ENCODE measurements at regions not wholly inside any gene's neighbourhood (a gene's known extent, or its start where the extent isn't known, plus 50 kb on each side); places are given as distances from the start of the nearest gene placed in this dataset.

- H3K4me3 ChIP-seq (ENCODE audit: low read depth in 1 of 2, low read length in 2 of 2): no peak overlapping the region
- no peaks in the 10 kb centered on the region for H3K36me3 ChIP-seq (ENCODE audit: control insufficient read depth in 2 of 2, insufficient read depth in 2 of 2, low read length in 1 of 2)
- no peaks in the 10 kb centered on the region for H3K9me3 ChIP-seq (ENCODE audit: control insufficient read depth in 2 of 2, insufficient read depth in 1 of 2, low read depth in 1 of 2, low read length in 1 of 2)
- peaks cover 2 to 4% of the 10 kb centered on the region in 2 donors for H3K4me1 ChIP-seq (ENCODE audit: control insufficient read depth in 2 of 2, insufficient read depth in 2 of 2, low read length in 1 of 2)
- WGBS, 2 donors: 89 to 90% methylated on average over 29 of the region's 29 CpGs
- no peaks in the 10 kb centered on the region for H3K27me3 ChIP-seq (ENCODE audit: control insufficient read depth in 1 of 2, insufficient read depth in 2 of 2, low read length in 2 of 2)
- H3K27ac ChIP-seq (ENCODE audit: low read depth in 2 of 2, low read length in 1 of 2): no peak overlapping the region
These were observed 132.4 kb downstream of the DLL1 start for GRCh38 chr6:170158296-170159021.

- H3K4me3 ChIP-seq (ENCODE audit: low read depth in 1 of 2, low read length in 2 of 2): no peak overlapping the region
- no peaks in the 10 kb centered on the region for H3K36me3 ChIP-seq (ENCODE audit: control insufficient read depth in 2 of 2, insufficient read depth in 2 of 2, low read length in 1 of 2)
- no peaks in the 10 kb centered on the region for H3K27me3 ChIP-seq (ENCODE audit: control insufficient read depth in 1 of 2, insufficient read depth in 2 of 2, low read length in 2 of 2)
- H3K4me1 ChIP-seq (ENCODE audit: control insufficient read depth in 2 of 2, insufficient read depth in 2 of 2, low read length in 1 of 2): peaks cover 4% of the 10 kb centered on the region in 2 donors
- H3K9me3 ChIP-seq (ENCODE audit: control insufficient read depth in 2 of 2, insufficient read depth in 1 of 2, low read depth in 1 of 2, low read length in 1 of 2): no peaks in the 10 kb centered on the region
- no peak overlapping the region for H3K27ac ChIP-seq (ENCODE audit: low read depth in 2 of 2, low read length in 1 of 2)
- 84 to 93% methylated on average over 28 of the region's 28 CpGs for WGBS, 2 donors
These were observed 133.2 kb downstream of the DLL1 start for GRCh38 chr6:170157567-170158218.

GRCh38 chr6:170156448-170157375, 134.2 kb downstream of the DLL1 start:
- Histone ChIP-seq H3K27ac (ENCODE audit: low read depth in 2 of 2, low read length in 1 of 2) (no peak overlapping the region), H3K27me3 (ENCODE audit: control insufficient read depth in 1 of 2, insufficient read depth in 2 of 2, low read length in 2 of 2) (no peaks in the 10 kb centered on the region), H3K4me3 (ENCODE audit: low read depth in 1 of 2, low read length in 2 of 2) (no peak overlapping the region), H3K9me3 (ENCODE audit: control insufficient read depth in 2 of 2, insufficient read depth in 1 of 2, low read depth in 1 of 2, low read length in 1 of 2) (no peaks in the 10 kb centered on the region), H3K4me1 (ENCODE audit: control insufficient read depth in 2 of 2, insufficient read depth in 2 of 2, low read length in 1 of 2) (peaks cover 4 to 9% of the 10 kb centered on the region in 2 donors), H3K36me3 (ENCODE audit: control insufficient read depth in 2 of 2, insufficient read depth in 2 of 2, low read length in 1 of 2) (no peaks in the 10 kb centered on the region)
- 84 to 86% methylated on average over 32 to 34 of the region's 34 CpGs for WGBS, 2 donors

- peaks cover 4 to 9% of the 10 kb centered on the region in 2 donors for H3K4me1 ChIP-seq (ENCODE audit: control insufficient read depth in 2 of 2, insufficient read depth in 2 of 2, low read length in 1 of 2)
- no peaks in the 10 kb centered on the region for H3K9me3 ChIP-seq (ENCODE audit: control insufficient read depth in 2 of 2, insufficient read depth in 1 of 2, low read depth in 1 of 2, low read length in 1 of 2)
- H3K4me3 ChIP-seq (ENCODE audit: low read depth in 1 of 2, low read length in 2 of 2): no peak overlapping the region
- H3K36me3 ChIP-seq (ENCODE audit: control insufficient read depth in 2 of 2, insufficient read depth in 2 of 2, low read length in 1 of 2): no peaks in the 10 kb centered on the region
- WGBS, 2 donors: 92 to 96% methylated on average over 25 of the region's 25 CpGs
- H3K27me3 ChIP-seq (ENCODE audit: control insufficient read depth in 1 of 2, insufficient read depth in 2 of 2, low read length in 2 of 2): no peaks in the 10 kb centered on the region
- H3K27ac ChIP-seq (ENCODE audit: low read depth in 2 of 2, low read length in 1 of 2): no peak overlapping the region
These were observed 135.2 kb downstream of the DLL1 start for GRCh38 chr6:170155464-170156196.

- H3K27ac ChIP-seq (ENCODE audit: low read depth in 2 of 2, low read length in 1 of 2): no peak overlapping the region
- H3K36me3 ChIP-seq (ENCODE audit: control insufficient read depth in 2 of 2, insufficient read depth in 2 of 2, low read length in 1 of 2): no peaks in the 10 kb centered on the region
- peaks cover 4 to 9% of the 10 kb centered on the region in 2 donors for H3K4me1 ChIP-seq (ENCODE audit: control insufficient read depth in 2 of 2, insufficient read depth in 2 of 2, low read length in 1 of 2)
- H3K9me3 ChIP-seq (ENCODE audit: control insufficient read depth in 2 of 2, insufficient read depth in 1 of 2, low read depth in 1 of 2, low read length in 1 of 2): no peaks in the 10 kb centered on the region
- H3K27me3 ChIP-seq (ENCODE audit: control insufficient read depth in 1 of 2, insufficient read depth in 2 of 2, low read length in 2 of 2): no peaks in the 10 kb centered on the region
- WGBS, 2 donors: 80 to 83% methylated on average over 29 of the region's 29 CpGs
- H3K4me3 ChIP-seq (ENCODE audit: low read depth in 1 of 2, low read length in 2 of 2): no peak overlapping the region
These were observed 137.2 kb downstream of the DLL1 start for GRCh38 chr6:170153436-170154319.

GRCh38 chr6:170152989-170153388, 137.9 kb downstream of the DLL1 start:
- no peak overlapping the region for H3K4me3 ChIP-seq (ENCODE audit: low read depth in 1 of 2, low read length in 2 of 2)
- no peaks in the 10 kb centered on the region for H3K27me3 ChIP-seq (ENCODE audit: control insufficient read depth in 1 of 2, insufficient read depth in 2 of 2, low read length in 2 of 2)
- H3K36me3 ChIP-seq (ENCODE audit: control insufficient read depth in 2 of 2, insufficient read depth in 2 of 2, low read length in 1 of 2): no peaks in the 10 kb centered on the region
- no peak overlapping the region for H3K27ac ChIP-seq (ENCODE audit: low read depth in 2 of 2, low read length in 1 of 2)
- H3K4me1 ChIP-seq (ENCODE audit: control insufficient read depth in 2 of 2, insufficient read depth in 2 of 2, low read length in 1 of 2): peaks cover 4 to 9% of the 10 kb centered on the region in 2 donors
- H3K9me3 ChIP-seq (ENCODE audit: control insufficient read depth in 2 of 2, insufficient read depth in 1 of 2, low read depth in 1 of 2, low read length in 1 of 2): no peaks in the 10 kb centered on the region
- WGBS, 2 donors: 14 to 24% methylated on average over 13 of the region's 13 CpGs

- Histone ChIP-seq H3K27ac (ENCODE audit: low read depth in 2 of 2, low read length in 1 of 2) (peak overlapping the region; percentile 12 to 18), H3K36me3 (ENCODE audit: control insufficient read depth in 2 of 2, insufficient read depth in 2 of 2, low read length in 1 of 2) (no peaks in the 10 kb centered on the region), H3K4me3 (ENCODE audit: low read depth in 1 of 2, low read length in 2 of 2) (no peak overlapping the region), H3K27me3 (ENCODE audit: control insufficient read depth in 1 of 2, insufficient read depth in 2 of 2, low read length in 2 of 2) (no peaks in the 10 kb centered on the region), H3K4me1 (ENCODE audit: control insufficient read depth in 2 of 2, insufficient read depth in 2 of 2, low read length in 1 of 2) (peaks cover 4 to 9% of the 10 kb centered on the region in 2 donors), H3K9me3 (ENCODE audit: control insufficient read depth in 2 of 2, insufficient read depth in 1 of 2, low read depth in 1 of 2, low read length in 1 of 2) (no peaks in the 10 kb centered on the region)
- 48 to 52% methylated on average over 35 of the region's 35 CpGs for WGBS, 2 donors
These were observed 138.6 kb downstream of the DLL1 start for GRCh38 chr6:170152124-170152926.

GRCh38 chr6:170151804-170152123, 139.1 kb downstream of the DLL1 start:
- Histone ChIP-seq H3K27me3 (ENCODE audit: control insufficient read depth in 1 of 2, insufficient read depth in 2 of 2, low read length in 2 of 2) (no peaks in the 10 kb centered on the region), H3K4me1 (ENCODE audit: control insufficient read depth in 2 of 2, insufficient read depth in 2 of 2, low read length in 1 of 2) (peaks cover 4 to 9% of the 10 kb centered on the region in 2 donors), H3K36me3 (ENCODE audit: control insufficient read depth in 2 of 2, insufficient read depth in 2 of 2, low read length in 1 of 2) (no peaks in the 10 kb centered on the region), H3K4me3 (ENCODE audit: low read depth in 1 of 2, low read length in 2 of 2) (no peak overlapping the region), H3K27ac (ENCODE audit: low read depth in 2 of 2, low read length in 1 of 2) (no peak overlapping the region), H3K9me3 (ENCODE audit: control insufficient read depth in 2 of 2, insufficient read depth in 1 of 2, low read depth in 1 of 2, low read length in 1 of 2) (no peaks in the 10 kb centered on the region)
- WGBS, 2 donors: 70 to 75% methylated on average over 12 of the region's 12 CpGs

Measured in esophagus (tissue), 2 donors.